ENCODE measurements at regions not wholly inside any gene's neighbourhood (a gene's known extent, or its start where the extent isn't known, plus 50 kb on each side); places are given as distances from the start of the nearest gene placed in this dataset.
"Not testable (repeated sequence)": the region's sequence is repeated elsewhere in the genome, so short reads cannot be mapped to it uniquely, and the experiment has no call there.

DNA sequence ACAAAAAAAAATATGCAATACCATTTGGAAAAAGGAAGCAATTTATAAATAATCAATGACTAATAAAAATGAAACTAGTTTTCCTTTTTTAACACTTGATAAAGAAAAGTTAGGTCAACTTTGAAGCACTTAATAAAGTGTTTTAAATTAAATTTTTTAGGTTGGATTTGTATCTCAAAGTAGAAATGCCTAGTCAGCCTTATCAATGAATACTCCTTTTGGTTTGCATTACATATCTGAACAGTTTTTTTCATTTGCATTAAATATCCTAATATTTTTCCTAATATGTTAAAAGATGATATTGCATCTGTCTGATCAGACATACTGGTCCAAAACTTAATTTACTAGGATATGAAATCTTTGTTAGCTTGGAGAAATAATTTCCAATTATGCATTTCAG, 155.8 kb upstream of the ZFP42 start:
- DNase-seq = no peak

DNA sequence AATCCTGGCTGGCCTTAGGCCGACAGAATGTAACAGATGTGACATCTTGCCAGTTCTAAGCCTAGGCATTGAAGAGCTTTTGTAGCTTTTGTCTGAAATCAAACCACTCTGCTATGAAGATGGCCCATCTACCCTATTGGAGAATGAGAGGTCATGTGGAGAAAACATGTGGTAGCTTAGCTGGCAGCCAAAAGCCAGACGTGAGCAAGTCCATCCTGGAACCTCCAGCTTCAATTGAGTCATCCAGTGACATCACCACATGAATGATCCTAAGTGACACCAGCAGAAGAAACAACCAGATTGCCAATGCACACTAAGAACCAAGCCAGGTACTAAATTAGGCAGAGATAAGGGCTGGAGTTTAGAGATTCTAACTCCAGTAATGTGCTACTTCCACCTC, 154.8 kb upstream of the ZFP42 start:
- no peak for DNase-seq

DNA sequence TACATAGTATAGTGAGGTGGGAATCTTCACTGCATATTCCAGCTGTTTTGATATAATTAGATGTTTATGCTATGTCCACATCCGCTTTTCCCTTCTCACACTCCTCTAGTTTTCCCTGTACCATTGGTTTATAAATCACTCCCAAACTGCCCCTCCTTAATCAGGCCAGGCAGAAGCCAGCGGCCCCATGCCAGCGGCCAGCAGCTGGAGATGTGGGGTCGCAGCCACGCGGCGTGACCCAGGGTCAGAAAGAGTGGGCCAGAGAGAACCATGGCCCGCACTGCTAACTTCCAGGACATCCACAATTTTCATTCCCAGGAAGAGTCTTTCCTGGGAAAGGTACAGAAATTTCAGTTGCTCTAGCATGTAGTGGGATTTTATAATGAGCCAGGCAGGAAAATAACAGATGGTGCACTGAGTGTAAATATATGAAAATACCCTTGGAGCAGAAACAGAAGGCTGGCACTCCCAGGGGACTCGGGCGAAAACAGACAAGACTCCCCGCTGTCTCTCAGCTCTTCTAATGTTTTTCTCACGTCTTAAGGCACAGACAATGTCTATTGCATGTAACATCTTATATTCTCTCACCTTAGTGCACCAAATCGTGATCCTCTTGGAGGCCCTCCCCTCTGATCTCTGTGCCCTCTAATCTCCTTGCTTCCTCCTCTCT, 145.9 kb upstream of the ZFP42 start:
- DNase-seq = no peak

DNA sequence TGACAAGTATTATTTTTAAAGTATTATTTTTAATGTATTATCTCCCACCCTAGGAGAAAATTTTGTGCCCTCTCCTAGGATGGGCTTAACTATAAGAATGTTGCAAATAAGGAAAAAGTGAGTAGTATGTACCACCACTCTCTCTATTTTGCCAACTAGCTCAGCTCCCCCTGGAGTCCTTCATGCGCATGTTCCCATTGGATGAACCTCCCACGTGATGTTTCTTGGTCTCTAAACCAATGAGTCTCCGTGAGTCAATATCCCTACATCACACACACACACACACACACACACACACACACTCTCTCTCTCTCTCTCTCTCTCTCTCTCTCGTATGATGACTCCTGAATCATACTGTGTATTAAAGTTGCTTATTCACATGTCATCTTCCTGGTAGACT, 129.7 kb upstream of the ZFP42 start:
- DNase-seq = no peak

DNA sequence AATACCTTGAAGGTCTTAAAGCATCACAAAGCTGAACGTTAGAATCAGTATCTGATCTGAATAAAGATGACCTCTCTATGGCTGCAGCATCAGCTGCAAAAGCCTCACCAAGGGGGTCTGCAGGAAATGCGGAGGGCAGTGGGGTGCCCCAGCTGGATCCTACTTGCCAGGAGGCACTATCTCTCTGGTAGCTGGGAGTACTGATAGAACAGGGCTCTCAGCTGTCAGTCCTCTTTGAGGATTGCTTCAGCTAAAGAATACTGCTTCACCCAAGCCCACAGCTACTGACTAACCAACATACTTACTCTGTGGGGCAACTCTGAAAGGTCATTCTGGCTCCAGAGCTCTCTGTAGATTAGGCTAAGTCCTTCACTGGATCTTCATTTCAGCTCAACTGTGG, 112.5 kb upstream of the ZFP42 start:
- no peak for DNase-seq

DNA sequence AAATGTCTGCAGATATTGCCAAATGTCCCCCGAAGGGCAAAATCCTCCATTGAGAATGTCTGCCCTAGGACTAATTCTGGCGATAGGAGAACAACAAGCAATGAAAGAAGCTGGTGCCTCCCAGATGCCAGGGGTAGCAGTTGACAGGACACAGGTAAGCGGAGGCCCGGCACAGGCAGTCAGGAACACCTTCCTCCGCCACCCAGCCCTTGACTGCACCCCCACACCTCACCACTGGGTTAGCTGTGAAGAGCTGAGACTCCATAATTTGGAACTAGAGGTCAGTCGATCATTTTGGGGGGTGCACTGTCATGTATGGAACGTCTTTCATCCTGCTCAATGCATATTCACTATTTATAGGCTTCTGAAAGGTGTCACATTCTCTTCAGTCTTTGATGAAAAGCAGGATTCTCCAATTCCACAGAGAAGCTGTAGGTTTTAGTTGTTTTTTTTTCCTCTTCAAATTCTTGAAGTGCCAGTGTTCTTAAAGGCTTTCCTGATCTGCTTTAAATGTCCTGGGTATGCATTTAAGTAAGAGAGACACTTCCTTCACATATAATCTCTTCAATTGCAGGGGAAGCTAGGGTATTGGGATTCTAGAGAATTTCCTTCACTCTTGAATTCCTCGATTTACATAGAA, 111.6 kb upstream of the ZFP42 start:
- no peak for DNase-seq

DNA sequence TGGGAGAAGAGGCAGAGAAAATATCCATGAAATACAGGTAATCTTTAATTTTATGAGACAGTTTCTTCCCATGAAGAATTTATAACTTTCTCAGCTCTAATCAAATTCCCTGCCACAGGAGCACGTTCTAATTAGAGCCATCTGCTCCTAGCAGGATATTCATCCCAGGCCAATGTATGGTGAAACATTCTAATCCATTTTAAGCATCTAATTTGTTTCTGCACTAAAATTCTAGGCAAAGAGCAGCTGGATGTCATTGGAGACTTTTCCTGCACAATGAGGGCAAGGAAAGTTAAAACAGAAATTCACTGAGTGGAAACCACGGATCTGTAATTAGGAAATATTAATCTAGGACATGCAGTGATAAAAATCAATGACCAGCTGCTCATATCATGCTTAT, 107.7 kb upstream of the ZFP42 start:
- no peak for DNase-seq

DNA sequence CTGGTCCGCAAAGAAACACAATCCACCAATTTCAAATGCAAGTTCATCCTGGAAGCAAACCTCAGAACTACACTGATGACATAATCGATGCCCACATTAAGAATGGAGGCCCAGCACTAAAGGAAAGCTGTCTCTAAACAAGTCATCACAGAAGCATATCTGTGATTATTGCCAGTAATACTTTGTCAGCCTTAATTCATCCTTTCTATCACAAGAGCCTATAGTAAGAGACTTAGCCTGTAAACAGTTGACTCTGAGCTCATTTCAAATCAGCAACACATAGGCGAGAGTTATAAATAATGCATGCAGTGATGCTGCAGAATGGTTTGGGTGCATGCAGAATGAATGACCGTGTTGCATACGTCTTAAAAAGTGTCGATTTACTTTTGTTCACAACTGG, 105.9 kb upstream of the ZFP42 start:
- no peak for DNase-seq

DNA sequence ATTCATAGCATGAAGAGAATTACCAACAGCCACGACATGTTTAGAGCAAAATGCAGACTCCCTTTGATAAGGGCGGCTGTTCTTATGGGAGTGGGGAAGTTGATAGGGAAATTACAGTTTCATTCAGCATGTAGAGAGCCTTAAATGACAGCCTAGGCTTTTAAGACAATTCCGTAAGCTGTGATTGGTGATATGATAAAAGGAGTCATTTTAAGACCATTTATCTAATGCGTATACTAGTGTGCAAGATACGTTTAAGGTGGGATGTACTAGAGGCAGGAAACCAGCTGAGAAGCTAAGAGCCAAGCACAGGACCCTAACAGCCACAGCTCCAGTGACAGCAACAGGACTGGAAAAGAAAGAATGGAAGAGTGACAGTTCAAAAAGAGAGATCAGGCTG, 102.2 kb upstream of the ZFP42 start:
- DNase-seq = no peak

DNA sequence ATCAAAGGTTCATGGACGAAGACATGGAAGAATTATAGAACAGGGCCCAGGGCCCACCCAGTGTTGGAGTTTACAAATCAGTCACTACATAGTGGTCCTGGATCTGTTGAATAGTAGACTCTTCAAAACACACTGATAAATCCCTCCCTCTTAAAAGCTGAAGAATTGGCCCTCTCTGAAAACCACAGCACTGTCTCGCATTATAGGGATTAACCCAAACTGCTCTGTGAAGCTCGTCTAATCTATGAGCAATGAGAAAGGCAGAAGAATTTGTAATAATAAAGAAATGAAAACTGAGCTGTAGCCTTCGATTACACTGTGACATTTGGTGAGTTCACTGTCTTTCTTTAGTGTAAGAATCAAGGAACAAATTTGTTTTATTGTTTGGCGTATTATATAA, 92.5 kb upstream of the ZFP42 start:
- DNase-seq = no peak

DNA sequence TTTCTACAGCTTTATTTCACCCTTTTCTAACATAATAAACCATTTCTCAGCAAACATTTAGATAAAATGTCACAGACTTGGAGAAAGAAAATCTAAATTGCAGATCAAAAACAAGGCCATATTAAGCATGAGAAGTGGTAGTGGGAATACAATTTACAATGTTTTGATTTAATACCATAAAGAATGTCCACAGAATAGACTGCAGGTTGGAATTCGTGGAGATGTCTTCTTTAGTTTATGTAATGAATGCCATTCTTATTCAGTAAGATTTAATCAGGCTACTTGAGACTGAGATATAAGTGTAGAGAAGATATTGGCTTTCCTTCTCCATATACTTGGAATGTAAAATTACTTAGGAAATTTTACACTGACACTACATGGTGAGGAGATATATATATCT, 91.9 kb upstream of the ZFP42 start:
- no peak for DNase-seq

DNA sequence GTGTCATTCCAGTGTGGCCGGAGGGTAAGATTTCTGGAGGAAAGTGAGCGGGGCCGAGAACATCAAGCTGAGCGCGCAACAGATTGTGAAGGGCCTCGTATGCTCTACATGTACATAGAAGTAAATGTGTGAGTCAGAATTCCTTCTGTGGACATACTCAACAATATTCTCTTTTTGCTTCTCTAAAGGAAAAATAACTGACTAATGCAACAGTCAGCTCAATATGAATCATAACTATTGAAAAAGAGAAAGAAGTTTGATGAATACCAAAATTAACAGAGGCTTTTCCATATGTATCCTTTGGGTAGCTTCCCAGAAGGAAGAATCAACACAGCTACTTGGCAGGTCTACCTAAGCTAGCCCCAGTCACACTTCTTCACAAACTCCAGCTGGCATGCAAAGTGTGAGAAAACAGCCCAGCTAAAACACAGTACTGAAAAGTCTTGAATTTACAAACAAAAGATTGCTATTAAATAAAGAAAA, 87.5 kb upstream of the ZFP42 start:
- peak; percentile 53 for DNase-seq

DNA sequence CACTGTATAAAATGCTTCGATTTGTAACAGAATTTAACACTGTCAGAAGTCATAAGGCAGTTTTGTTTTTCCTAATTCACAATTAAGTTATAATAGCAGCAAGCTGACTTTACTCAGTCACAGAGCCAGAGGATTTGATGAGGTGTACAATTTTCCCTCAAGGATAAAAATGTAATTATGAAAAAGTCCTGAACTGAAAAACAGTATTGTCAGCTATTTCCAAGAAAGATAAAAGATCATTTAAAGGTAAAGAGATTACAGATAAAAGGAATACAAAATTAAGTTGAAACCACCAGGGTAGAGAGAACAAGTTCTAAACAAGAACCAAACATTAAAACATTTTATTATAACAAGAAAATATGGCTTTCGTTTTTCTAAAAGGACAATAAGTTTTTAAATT, 86.8 kb upstream of the ZFP42 start:
- no peak for DNase-seq

DNA sequence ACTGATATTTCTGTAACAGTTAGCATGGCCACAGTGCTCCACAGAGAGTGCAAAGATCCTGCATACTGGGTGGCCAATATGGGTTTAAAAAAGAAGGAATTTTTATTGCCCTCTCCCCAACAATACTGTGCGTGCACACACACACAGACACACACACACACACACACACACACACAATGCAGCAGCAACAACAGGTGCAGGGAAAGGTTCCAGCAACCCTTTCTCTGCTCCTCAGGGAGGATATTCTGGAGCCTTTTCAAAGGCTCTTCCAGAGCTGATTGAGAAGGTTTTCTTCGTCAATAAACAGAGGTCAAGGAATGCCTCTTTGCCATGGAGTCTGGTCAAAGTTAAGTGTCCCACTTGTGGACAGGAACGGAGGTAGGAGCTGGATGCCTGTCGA, 84.8 kb upstream of the ZFP42 start:
- DNase-seq = no peak

DNA sequence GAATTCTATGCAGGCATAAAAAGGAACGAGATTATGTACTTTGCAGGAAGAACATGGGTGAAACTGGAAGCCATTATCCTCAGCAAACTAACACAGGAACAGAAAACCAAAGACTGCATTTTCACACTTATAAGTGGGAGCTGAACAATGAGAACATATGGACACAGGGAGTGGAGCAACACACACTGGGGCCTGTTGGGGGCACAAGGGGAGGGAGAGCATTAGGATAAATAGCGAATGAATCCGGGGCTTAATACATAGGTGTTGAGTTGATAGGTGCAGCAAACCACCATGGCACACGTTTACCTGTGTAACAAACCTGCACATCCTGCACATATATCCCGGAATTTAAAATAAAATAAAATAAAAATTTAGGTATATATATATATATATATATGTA, 80.2 kb upstream of the ZFP42 start:
- not testable (repeated sequence) for DNase-seq

DNA sequence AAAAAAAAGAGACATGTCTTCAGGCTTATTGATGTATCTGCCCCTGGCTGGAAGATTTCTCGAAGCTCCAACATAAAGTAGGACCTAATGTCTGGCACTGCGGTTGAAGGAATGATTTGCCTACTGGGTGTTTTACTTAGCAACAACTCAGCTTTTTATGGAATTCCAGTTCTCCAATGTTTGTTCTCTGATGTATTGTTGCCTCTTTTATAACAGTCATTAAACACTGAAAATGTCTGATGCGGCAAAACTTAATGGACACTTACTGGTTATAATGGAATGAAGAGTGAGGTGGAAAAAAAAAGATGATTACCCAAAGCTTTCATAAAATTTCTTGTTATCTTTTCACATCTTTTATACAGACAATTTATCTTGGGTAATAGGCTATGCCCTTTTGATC, 75.6 kb upstream of the ZFP42 start:
- DNase-seq = no peak

DNA sequence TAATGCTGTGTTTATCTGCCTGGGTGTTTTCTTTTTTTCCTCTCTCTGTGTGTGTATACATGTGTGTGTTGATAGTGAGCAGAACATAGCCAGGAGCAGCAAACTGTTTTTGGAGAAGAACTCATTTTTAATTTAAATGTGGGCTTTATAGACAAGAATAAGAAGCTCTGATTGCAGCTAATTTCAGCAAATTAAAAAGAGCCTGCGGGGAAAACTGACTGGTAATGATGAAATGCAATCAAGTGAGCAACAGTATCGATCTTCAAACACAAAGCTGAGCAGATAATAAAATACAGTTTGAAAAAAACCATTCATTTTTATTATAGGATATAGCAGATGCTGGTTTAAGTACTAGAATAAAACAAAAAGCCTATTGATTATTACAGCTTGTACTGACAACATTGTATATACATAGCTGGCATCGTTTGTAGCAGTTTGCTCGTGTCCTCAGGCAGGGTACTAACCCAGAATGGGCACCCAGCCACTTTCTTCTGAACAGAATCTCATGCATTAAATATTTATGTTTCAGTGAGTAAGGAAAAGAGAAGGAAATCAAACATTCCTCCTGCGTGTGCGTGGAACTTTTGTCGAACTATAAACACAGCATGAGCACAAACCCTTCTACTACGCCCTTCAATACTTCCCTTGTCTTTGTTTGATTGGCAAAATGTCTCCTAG, 73.5 kb upstream of the ZFP42 start:
- no peak for DNase-seq

DNA sequence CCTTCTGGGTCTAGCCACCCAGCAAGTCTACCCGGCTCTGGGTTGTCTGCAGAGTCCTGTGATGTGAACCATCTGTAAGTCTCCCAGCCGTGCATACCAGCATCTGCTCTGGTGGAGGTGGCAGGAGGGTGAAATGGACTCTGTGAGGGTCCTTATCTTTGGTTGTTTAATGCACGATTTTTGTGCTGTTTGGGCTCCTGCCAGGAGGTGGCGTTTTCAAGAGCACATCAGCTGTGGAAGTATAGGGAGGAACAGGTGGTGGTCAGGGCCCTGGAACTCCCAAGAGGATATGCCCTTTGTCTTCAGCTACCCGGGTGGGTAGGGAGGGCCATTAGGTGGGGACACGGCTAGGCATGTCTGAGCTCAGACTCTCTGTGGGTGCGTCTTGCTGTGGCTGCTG, 66.5 kb upstream of the ZFP42 start:
- no peak for DNase-seq

DNA sequence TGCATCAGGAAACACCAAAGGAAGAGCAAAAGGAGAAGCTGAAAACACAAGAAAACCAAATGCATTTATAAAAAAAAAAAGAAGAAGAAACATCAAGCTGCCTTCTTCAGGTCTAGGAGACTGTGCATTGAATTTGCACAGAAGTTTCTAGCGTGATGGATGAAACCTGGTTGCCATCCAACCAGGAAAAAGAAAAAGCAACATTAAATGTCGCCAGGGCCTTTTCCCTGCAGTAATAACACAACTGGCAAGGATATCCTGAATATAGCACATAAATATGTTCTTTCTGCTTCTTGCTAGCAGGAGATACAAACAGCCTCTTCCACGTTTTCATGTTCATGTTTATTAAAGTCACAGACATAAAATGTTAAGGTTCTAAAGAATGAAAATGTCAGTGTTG, 60.8 kb upstream of the ZFP42 start:
- DNase-seq = no peak

DNA sequence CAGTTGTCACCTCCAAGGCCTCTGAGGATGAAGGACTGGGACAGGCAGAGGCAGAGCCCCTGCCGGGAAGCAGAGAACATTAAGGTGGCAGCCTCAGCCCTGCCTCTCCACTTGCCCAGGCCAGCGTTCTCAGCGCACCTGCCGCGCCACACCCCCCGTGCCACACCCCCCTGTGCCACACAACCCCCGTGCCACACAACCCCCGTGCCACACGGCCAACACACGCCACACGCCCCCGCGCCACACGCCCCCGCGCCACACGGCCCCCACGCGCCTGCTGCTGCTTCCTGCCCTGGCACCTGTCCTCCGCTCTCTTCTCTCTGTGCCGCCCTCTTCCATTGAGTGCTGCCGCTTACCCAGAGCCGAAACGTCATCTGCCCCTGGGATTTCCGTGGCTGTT, 58.0 kb upstream of the ZFP42 start:
- DNase-seq = no peak

DNA sequence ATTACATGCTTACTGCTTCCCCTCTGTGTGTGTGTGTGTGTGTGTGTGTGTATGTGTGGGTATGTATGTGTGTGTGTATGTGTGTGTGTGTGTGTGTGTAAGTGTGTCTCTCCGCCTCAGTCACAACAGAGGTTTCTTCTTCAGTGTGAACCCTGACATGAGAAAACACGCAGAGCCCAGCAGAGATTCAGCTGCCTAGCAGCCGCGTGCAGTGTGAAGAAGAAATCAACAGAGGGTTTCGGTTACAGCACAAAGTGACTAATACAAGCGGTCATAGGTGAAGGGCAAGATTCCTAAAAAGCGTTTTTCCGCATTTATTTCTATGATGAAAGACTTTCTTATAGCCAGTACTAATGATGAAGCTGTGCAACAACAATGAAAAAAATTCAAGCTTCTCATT, 55.3 kb upstream of the ZFP42 start:
- no peak for DNase-seq

DNA sequence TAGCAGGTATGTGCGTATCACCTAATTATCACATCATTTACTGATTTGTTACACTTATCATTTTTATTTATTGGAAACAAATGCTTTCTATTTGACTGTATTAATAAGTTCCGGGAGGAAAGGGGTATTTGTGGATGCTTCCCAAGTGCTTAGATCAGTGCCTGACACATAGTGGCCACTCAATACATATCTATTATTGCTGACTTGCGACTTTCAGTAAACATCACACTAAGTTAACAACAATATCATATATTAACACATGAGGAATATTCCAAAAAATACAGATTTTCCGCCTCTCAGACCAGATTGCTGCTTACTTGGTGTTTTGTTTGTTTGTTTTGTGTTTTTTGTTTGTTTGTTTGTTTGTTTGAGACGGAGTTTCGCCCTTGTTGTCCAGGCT, 52.6 kb upstream of the ZFP42 start:
- no peak for DNase-seq

DNA sequence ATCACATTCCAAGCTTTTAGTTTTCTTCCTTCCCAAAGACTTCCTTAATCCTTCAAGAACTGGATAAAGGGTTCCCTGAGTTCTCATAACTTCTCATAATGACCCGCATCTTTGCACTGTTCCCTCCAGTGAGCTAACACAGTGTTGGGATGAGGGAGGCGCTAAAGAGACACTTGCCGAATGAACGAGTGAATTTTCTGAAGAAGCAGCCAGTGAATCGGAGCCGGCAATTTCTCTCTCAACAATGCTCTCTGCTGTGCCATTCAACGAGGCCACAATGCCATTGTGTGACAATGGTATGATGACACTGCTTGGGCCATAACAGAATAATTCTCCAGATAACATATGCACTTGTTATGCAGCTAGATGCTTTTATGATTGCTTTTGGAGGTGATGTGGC, 51.4 kb upstream of the ZFP42 start:
- no peak for DNase-seq

All from left hindlimb (tissue), 1 donor.